Skin of body (tissue), 1 donor: ENCODE measurements at regions not wholly inside any gene's neighbourhood (a gene's known extent, or its start where the extent isn't known, plus 50 kb on each side); places are given as distances from the start of the nearest gene placed in this dataset.
A peak's percentile ranks its signal among the peaks of the same experiment; 100 is the strongest.
"Not testable (repeated sequence)": the region's sequence is repeated elsewhere in the genome, so short reads cannot be mapped to it uniquely, and the experiment has no call there.

Experiments used
- DNase-seq: peaks from one replicate; lab custom pipeline; 2025; lab: John Stamatoyannopoulos, UW

GRCh38 chr7:138366137-138366536 is 93.9 kb upstream of the TRIM24 start:
- DNase-seq, result not testable (repeated sequence)

DNA sequence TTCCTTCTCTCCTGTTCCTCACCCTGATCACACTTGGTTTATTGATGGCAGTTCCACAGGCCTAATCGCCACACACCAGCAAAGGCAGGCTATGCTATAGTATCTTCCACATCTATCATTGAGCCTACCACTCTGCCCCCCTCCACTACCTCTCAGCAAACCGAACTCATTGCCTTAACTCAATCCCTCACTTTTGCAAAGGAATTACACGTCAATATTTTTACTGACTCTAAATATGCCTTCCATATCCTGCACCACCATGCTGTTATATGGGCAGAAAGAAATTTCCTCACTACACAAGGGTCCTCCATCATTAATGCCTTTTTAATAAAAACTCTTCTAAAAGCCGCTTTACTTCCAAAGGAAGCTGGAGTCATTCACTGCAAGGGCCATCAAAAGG is 93.4 kb upstream of the TRIM24 start:
- not testable (repeated sequence) for DNase-seq

- DNase-seq, result no peak
Measured at GRCh38 chr7:138369797-138370196, 90.3 kb upstream of the TRIM24 start.

DNA sequence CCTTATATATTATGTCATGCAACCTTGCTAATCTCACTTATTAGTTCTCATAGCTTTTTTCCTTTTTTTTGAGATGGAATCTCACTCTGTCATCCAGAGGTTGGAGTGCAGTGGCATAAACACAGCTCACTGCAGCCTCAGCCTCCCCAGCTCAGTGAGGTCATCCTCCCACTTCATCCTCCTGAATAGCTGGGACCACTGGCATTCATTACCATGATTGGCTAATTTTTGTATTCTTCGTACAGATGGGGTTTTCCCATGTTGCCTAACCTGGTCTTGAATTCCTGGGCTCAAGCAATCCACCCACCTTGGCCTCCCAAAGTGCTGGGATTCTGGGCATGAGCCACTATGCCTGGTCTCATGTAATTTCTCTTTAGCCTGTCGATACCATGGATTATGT is 89.1 kb upstream of the TRIM24 start:
- no peak for DNase-seq

DNA sequence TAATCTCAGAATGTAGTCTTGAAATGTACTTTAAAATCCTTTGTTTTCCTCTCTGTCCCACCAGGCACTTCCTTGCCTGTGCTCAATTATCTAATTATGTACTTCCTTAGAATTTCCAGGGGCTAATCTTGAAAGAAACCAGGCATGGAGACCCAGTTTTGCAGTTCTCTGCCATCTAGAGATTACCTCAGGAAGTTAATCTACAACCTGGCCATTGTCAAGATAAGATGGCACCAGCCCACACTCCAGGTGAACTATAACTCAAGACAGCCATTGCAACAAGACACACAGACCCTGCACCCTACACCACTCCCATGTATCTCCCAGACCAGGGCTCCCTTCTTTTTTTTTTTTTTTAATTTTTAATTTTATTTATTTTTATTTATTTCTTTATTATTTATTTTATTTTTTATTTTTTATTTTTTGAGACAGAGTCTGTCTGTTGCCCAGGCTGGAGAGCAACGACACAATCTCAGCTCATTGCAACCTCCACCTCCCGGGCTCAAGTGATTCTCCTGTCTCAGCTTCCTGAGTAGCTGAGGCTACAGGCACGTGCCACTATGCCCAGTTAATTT is 85.9 kb upstream of the TRIM24 start:
- DNase-seq, result no peak

DNA sequence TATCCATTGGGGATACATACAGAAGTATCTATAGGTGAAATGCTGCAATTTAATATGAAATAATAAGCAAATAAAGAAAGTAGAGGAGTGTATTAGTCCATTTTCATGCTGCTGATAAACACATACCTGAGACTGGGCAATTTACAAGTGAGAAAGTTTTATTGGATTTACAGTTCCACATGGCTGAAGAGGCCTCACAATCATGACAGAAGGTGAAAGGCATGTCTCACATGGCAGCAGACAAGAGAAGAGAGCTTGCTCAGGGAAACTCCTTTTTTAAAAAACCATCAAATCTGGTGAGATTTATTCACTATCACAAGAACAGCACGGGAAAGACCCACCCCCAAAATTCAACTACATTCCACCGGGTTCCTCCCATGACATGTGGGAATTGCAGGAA is 82.8 kb upstream of the TRIM24 start:
- no peak for DNase-seq

DNA sequence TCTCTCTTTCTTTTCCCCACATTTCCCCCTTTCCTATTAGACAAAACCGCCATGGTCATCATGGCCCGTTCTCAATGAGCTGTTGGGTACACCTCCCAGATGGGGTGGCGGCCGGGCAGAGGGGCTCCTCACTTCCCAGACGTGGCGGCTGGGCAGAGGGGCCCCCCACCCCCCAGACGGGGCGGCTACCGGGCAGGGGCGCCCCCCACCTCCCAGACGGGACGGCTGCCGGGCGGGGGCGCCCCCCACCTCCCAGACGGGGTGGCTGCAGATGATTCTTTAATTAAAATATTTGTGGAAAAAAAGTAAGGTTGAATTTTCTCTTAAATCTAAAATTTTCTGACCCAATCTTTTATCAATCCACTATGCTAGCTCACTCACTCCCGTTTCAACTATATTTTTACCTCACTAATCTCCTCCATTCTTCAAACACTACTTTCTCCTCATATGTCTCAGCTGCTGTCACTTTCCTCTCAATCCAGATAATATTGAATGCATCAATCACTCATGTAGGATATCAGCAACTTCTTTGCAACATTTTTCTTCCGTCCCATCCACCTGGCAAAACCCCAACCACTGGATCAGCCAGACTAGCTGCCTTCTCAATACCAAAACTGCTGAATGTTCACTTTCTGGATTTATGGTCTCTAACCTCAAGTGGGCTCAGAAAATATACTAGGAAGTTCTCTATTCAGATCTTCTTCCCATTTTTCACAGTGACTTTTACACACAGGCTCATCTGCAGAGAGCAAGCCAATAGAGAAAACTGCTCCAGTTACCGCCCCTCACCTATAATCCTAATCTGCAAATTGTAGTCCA is 81.1 kb upstream of the TRIM24 start:
- DNase-seq, result no peak

- DNase-seq, result no peak
Measured at GRCh38 chr7:138382862-138383565, 77.0 kb upstream of the TRIM24 start.

DNA sequence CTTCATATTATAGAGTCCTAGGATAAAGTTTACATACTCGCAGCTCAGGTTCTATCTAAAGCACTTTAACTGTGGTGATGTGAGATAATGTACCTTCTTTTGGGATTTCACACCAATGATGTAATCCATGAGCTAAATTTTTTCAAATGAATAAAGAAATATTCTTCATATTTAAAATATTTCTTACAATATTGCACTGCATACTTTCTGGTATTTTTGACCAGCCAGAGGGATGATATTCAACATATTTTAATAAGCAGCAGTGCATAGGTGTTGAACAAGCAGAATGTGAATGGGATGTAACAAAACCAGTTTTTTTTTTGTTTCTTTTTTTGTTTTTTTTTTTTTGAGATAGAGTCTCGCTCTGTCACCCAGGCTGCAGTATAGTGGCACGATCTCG is 73.2 kb upstream of the TRIM24 start:
- DNase-seq, result no peak

DNA sequence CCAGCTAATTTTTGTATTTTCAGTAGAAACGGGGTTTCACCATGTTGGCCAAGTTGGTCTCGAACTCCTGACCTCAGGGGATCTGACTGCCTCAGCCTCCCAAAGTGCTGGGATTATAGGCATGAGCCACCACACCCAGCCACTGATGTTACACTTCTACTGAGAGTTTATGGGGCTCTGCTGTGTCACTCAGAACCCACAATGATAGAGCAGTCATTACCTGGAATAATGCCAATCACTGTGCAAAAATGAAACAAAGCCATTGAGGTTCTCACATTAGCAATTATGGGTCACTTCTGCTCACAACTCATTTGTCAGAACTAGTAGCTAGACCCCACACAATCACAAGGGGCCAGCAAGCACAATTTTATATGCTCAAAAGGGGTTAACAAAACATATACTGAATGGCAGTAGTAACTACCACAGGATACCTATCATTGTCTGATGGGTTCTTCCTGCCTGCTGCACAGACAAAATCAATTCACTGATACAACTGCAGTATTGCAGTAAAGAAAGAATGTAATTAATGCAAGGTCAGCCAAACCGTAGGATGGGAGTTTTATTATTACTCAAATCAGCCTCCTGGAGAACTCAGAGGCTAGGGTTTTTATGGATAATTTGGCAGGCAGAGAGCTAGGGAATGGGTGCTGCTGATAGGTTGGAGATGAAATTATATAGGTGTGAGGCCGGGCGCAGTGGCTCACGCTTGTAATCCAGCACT is 72.1 kb upstream of the TRIM24 start:
- DNase-seq, result no peak

DNA sequence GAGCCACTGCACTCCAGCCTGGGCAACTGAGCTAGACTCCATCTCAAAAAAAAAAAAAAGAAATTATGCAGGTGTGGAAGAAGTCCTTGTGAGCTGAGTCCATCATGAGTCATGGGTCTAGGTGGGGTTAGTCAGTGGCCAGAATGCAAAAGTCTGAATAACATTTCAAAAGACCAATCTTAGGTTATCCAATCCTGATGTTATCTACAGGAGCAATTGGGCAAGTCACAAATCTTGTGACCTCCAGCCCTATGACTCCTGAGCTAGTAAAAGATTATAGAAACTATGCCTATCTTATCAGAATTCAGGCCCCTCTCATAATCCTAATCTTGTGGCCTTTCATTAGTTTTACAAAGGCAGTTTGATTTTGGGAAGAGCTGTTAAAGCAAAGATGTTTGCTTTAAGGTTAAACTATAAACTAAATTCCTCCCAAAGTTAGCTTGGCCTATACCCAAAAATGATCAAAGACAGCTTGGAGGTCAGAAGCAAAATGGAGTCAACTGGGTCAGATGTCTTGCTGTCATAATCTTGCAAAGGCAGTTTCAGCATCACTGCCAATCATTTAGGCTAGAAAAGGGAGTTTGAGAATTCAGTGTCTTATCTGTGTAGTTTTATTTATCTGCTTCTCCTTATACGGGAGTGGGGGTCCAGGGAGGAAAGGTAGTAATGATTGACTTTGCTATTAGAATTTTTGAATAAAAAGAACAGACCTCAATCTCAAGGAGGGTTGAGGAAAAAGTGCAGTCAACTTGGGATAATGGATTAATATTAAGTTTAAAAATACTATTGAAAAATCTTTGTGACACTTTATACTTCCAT is 71.2 kb upstream of the TRIM24 start:
- no peak for DNase-seq

DNA sequence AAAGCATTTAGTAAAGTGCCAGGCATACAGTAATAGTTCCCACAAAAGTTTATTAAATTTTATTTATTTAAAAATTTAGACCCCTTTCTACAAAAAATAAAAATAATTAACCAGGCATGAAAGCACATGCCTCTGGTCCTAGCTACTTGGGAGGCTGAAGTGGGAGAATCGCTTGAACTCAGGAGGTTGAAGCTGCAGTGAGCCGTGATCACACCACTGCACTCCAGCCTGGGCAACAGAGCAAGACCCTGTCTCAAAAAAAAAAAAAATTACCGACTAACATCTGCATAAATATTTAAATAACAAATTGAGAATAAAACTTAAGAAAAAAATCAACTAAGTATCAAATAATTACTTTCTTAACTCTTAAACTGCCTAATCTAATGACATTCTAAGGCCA is 64.3 kb upstream of the TRIM24 start:
- no peak for DNase-seq

GRCh38 chr7:138396251-138397070 is 63.6 kb upstream of the TRIM24 start:
- DNase-seq, result no peak

DNA sequence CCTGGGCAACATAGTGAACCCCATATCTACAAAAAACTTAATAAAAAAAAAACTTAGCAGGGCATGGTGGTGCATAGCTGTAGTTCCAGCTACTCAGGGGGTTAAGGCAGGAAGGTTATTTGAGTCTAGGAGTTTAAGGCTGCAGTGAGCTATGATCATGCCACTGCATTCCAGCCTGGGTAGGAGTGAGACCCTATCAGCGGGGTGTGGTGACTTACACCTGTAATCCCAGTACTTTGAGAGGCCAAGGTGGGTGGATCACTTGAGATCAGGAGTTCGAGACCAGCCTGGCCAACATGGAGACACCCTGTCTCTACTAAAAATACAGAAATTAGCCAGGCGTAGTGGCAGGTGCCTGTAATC is 63.0 kb upstream of the TRIM24 start:
- DNase-seq, result not testable (repeated sequence)

- no peak for DNase-seq
Measured at GRCh38 chr7:138398857-138399256, 61.2 kb upstream of the TRIM24 start.

DNA sequence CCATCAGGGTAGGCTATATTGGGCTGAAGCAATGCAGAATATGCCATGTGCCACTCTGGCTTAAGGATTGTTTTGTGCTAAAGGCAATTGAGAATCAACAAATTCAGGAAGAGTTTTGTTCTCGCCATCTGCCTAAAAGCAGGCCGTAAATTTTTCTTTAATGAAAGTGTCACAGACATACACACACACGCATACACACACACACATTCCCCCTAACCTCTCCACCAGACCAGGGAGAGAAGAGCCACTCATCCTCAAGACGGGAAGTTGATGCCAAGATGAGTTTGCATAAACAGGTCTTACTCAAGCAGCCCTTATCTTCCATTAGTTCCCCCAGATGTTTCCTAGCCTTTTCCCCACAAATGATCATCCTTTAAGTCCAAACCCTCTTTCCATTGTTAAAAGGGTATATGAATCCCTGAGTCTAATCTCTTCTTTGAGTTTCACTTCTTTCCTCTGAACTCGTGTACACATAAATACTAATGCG is 59.6 kb upstream of the TRIM24 start:
- no peak for DNase-seq

- no peak for DNase-seq
Measured at GRCh38 chr7:138402749-138403148, 57.3 kb upstream of the TRIM24 start.

GRCh38 chr7:138405496-138405895 is 54.6 kb upstream of the TRIM24 start:
- no peak for DNase-seq

DNA sequence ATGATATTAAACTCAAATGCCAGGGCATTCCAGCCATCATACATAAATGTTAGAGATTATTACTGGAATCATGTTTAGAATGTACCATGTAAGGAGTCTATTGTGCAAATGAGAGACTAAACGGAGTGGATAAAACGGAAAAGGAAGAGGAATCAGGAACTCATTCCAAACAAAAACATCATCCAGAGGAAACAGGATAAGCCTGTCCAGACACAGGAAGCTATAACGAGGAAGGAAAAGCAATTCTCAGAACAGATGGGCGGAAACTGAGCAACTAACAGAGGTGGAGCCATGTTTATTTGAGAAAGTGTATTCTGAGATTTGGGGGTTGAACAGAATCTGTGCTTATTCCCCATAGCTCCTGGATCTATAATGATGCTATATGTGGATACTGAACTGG is 52.3 kb upstream of the TRIM24 start:
- DNase-seq, result peak; percentile 12
